ENCODE measurements at regions not wholly inside any gene's neighbourhood (a gene's known extent, or its start where the extent isn't known, plus 50 kb on each side); places are given as distances from the start of the nearest gene placed in this dataset.

DNA sequence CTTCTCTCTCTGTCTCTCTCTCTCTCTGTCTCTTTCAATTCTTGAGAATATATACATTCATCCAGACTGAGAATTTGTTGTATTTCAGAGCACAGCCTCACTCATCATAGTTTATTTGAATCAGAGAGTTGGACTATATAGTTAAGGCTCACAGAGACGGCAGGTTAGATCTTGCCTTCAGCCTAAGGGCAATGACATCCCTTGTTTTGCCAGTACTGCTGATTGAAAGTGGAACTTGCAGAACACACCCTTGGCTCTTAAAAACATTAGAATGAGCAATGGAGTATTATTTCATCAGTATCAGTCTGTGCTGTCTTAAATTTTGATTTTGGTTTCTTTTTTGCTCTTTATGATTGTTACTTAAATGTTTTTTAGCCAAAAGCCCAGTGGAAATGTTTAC lies 62.0 kb upstream of the DSG1 start:
- TF ChIP-seq, protein P1, sequence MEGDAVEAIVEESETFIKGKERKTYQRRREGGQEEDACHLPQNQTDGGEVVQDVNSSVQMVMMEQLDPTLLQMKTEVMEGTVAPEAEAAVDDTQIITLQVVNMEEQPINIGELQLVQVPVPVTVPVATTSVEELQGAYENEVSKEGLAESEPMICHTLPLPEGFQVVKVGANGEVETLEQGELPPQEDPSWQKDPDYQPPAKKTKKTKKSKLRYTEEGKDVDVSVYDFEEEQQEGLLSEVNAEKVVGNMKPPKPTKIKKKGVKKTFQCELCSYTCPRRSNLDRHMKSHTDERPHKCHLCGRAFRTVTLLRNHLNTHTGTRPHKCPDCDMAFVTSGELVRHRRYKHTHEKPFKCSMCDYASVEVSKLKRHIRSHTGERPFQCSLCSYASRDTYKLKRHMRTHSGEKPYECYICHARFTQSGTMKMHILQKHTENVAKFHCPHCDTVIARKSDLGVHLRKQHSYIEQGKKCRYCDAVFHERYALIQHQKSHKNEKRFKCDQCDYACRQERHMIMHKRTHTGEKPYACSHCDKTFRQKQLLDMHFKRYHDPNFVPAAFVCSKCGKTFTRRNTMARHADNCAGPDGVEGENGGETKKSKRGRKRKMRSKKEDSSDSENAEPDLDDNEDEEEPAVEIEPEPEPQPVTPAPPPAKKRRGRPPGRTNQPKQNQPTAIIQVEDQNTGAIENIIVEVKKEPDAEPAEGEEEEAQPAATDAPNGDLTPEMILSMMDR (IDR thresholded peaks at IDR 0.05; ENCODE audit: low read depth, low read length, missing control alignments) = no peak
- no peak for DNase-seq (ENCODE audit: low read depth)
- no peak overlapping the region for H3K4me3 ChIP-seq (ENCODE audit: low read depth, low read length)

DNA sequence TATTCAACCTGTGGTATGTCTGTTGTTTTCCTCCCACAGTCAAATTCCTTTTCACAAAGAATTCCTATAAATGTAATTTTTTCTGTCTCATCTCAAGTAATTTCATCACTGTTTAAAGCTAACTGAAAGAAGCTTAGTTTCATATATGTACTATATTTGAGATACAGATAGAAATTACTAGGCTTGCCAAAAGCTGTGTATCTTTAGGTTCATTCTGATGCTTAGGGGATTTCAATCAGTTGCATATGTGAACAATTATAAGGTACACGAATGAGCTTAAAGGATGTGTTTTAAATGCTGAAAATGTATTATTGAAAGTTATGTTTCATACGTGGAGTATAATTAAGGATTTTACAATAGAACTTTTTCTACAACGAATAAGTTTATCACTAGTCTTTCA lies 59.2 kb upstream of the DSG1 start:
- no peak for DNase-seq (ENCODE audit: low read depth)
- no peak overlapping the region for H3K4me3 ChIP-seq (ENCODE audit: low read depth, low read length)
- TF ChIP-seq, protein P1 (IDR thresholded peaks at IDR 0.05; ENCODE audit: low read depth, low read length, missing control alignments) = no peak

DNA sequence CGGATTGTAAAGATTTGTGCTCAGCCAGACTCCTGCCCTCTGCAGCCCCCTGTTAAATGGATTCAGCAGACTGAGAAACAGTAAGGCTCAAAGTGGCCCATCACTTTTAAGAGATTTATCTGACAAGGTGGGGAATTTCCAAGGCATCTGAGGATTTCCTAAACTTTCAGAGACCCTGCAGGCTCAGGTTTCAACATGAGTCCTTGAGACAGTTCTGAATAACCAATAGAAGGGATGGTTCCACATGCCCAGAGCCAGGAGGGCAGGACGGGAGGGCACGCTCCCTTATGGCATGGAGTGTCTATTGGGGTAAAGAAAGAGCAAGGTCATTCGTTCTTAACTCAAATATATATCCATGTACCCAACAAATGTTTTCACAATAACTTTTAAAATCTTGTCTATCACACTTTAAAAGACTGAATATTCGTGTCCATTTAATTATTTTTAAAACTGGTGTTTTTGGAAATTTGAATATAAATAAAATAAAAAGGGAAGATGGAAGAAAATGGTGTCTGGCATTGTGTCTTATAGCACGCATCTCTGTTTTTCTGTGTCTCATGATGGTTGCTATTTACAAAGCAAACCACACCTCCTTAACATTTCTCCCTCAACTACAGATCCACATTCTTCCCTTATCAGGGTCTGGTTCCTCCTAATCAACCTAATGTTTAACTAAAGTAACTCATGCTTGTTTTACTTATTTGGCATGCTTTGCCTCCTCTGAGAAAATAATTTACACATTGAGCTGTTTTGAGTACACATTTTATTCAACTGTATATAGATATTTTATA lies 56.0 kb upstream of the DSG1 start:
- TF ChIP-seq, protein P1 (IDR thresholded peaks at IDR 0.05; ENCODE audit: low read depth, low read length, missing control alignments) = no peak
- DNase-seq (ENCODE audit: low read depth) = no peak
- H3K4me3 ChIP-seq (ENCODE audit: low read depth, low read length) = no peak overlapping the region

DNA sequence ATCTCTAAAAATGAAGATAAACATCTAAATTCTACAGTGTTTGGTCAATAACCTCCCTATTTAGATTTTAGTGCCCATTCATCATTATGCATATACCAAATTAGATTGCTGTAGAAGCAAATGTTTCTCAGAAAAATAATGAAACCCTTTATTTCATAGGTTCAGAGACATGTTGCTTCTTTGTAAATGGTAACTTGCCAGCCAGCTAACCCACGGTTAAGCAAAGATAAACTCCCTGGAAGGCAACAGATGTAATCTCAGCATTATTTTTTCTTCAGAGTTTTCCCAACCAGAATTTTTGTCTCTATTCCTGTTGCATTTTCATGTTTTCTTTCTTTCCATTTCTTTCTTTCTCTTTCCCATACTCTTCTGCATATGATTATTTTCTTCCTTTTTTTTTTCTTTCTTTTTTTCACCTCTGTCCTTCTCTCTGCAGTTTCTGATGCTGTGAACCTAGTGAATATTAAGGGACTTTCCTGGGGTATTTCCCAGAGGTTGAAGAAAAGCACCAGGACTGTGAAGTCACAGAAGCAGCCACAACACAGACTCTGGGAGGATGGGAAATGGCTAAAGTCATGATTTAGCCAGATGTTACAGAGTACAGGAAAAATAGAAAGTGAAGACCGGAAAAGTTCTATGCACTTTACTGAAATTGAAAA lies 50.0 kb upstream of the DSG1 start:
- DNase-seq (ENCODE audit: low read depth) = no peak
- H3K4me3 ChIP-seq (ENCODE audit: low read depth, low read length) = no peak overlapping the region
- TF ChIP-seq, protein P1 (IDR thresholded peaks at IDR 0.05; ENCODE audit: low read depth, low read length, missing control alignments) = no peak

Data from GM12864 (cell line).